ENCODE measurements at regions not wholly inside any gene's neighbourhood (a gene's known extent, or its start where the extent isn't known, plus 50 kb on each side); places are given as distances from the start of the nearest gene placed in this dataset.
"Not testable (repeated sequence)": the region's sequence is repeated elsewhere in the genome, so short reads cannot be mapped to it uniquely, and the experiment has no call there.

- no peaks in the 10 kb centered on the region for H4K20me1 ChIP-seq (ENCODE audit: insufficient read depth, low read length)
- no peak overlapping the region for H2AFZ ChIP-seq (ENCODE audit: low read depth, low read length)
- no peak overlapping the region for H3K27ac ChIP-seq (ENCODE audit: low read length)
- H3K9ac ChIP-seq (ENCODE audit: low read depth, low read length), result no peak overlapping the region
- TF ChIP-seq CTCF (IDR thresholded peaks at IDR 0.05; ENCODE audit: borderline replicate concordance, extremely low read depth, low read length, poor library complexity, severe bottlenecking) (no peak), EZH2 (IDR thresholded peaks at IDR 0.05; ENCODE audit: borderline replicate concordance, low read depth, low read length, severe bottlenecking) (no peak)
- H3K9me3 ChIP-seq (ENCODE audit: insufficient read depth, low read length, severe bottlenecking), result no peaks in the 10 kb centered on the region
- DNase-seq, result no peak
- no peaks in the 10 kb centered on the region for H3K79me2 ChIP-seq (ENCODE audit: insufficient read depth, low read length)
- no peaks in the 10 kb centered on the region for H3K36me3 ChIP-seq (ENCODE audit: insufficient read depth, low read length)
- no peaks in the 10 kb centered on the region for H3K4me1 ChIP-seq (ENCODE audit: insufficient read depth, low read length)
- peaks cover 5% of the 10 kb centered on the region for H3K27me3 ChIP-seq (ENCODE audit: insufficient read depth, low read length, poor library complexity)
- no peak overlapping the region for H3K4me2 ChIP-seq (ENCODE audit: insufficient read depth, low read length)
- no peak overlapping the region for H3K4me3 ChIP-seq (ENCODE audit: low read depth in 1 of 2, low read length in 2 of 2)
- ATAC-seq (ENCODE audit: insufficient read depth, low read depth), result no peak
Observed at GRCh38 chr18:78798402-78799175, 181.0 kb upstream of the SALL3 start.

- Histone ChIP-seq H3K27ac (ENCODE audit: low read length) (no peak overlapping the region), H3K79me2 (ENCODE audit: insufficient read depth, low read length) (no peaks in the 10 kb centered on the region), H2AFZ (ENCODE audit: low read depth, low read length) (no peak overlapping the region), H3K36me3 (ENCODE audit: insufficient read depth, low read length) (no peaks in the 10 kb centered on the region), H3K9me3 (ENCODE audit: insufficient read depth, low read length, severe bottlenecking) (no peaks in the 10 kb centered on the region), H3K4me2 (ENCODE audit: insufficient read depth, low read length) (no peak overlapping the region), H3K4me3 (ENCODE audit: low read depth in 1 of 2, low read length in 2 of 2) (no peak overlapping the region), H3K9ac (ENCODE audit: low read depth, low read length) (no peak overlapping the region), H3K4me1 (ENCODE audit: insufficient read depth, low read length) (no peaks in the 10 kb centered on the region), H4K20me1 (ENCODE audit: insufficient read depth, low read length) (no peaks in the 10 kb centered on the region), H3K27me3 (ENCODE audit: insufficient read depth, low read length, poor library complexity) (peaks cover 5% of the 10 kb centered on the region)
- TF ChIP-seq EZH2 (IDR thresholded peaks at IDR 0.05; ENCODE audit: borderline replicate concordance, low read depth, low read length, severe bottlenecking) (no peak), CTCF (IDR thresholded peaks at IDR 0.05; ENCODE audit: borderline replicate concordance, extremely low read depth, low read length, poor library complexity, severe bottlenecking) (no peak)
- DNase-seq, result no peak
- ATAC-seq (ENCODE audit: insufficient read depth, low read depth), result no peak
Observed at GRCh38 chr18:78799382-78800089, 180.1 kb upstream of the SALL3 start.

- H3K4me2 ChIP-seq (ENCODE audit: insufficient read depth, low read length); ATAC-seq (ENCODE audit: insufficient read depth, low read depth); H3K27ac ChIP-seq (ENCODE audit: low read length); H3K9me3 ChIP-seq (ENCODE audit: insufficient read depth, low read length, severe bottlenecking); H4K20me1 ChIP-seq (ENCODE audit: insufficient read depth, low read length); H3K79me2 ChIP-seq (ENCODE audit: insufficient read depth, low read length); DNase-seq; H3K4me1 ChIP-seq (ENCODE audit: insufficient read depth, low read length); H2AFZ ChIP-seq (ENCODE audit: low read depth, low read length); H3K36me3 ChIP-seq (ENCODE audit: insufficient read depth, low read length); H3K4me3 ChIP-seq (ENCODE audit: low read depth in 1 of 2, low read length in 2 of 2); H3K27me3 ChIP-seq (ENCODE audit: insufficient read depth, low read length, poor library complexity); H3K9ac ChIP-seq (ENCODE audit: low read depth, low read length): not testable (repeated sequence)
Observed at GRCh38 chr18:78800102-78800851, 179.3 kb upstream of the SALL3 start.

- Histone ChIP-seq H3K9ac (ENCODE audit: low read depth, low read length) (no peak overlapping the region), H3K4me2 (ENCODE audit: insufficient read depth, low read length) (no peak overlapping the region), H3K4me3 (ENCODE audit: low read depth in 1 of 2, low read length in 2 of 2) (no peak overlapping the region), H4K20me1 (ENCODE audit: insufficient read depth, low read length) (no peaks in the 10 kb centered on the region; the same call in 1 of the 2 replicates), H2AFZ (ENCODE audit: low read depth, low read length) (no peak overlapping the region), H3K27me3 (ENCODE audit: insufficient read depth, low read length, poor library complexity) (peaks cover 5% of the 10 kb centered on the region), H3K36me3 (ENCODE audit: insufficient read depth, low read length) (no peaks in the 10 kb centered on the region), H3K79me2 (ENCODE audit: insufficient read depth, low read length) (no peaks in the 10 kb centered on the region), H3K4me1 (ENCODE audit: insufficient read depth, low read length) (no peaks in the 10 kb centered on the region), H3K9me3 (ENCODE audit: insufficient read depth, low read length, severe bottlenecking) (no peaks in the 10 kb centered on the region), H3K27ac (ENCODE audit: low read length) (no peak overlapping the region)
- TF ChIP-seq EZH2 (IDR thresholded peaks at IDR 0.05; ENCODE audit: borderline replicate concordance, low read depth, low read length, severe bottlenecking) (no peak), CTCF (IDR thresholded peaks at IDR 0.05; ENCODE audit: borderline replicate concordance, extremely low read depth, low read length, poor library complexity, severe bottlenecking) (no peak)
- ATAC-seq (ENCODE audit: insufficient read depth, low read depth) (no peak), DNase-seq (no peak)
Observed at GRCh38 chr18:78801011-78801410, 178.6 kb upstream of the SALL3 start.

Measured in DND-41 (cell line).